ENCODE measurements at regions not wholly inside any gene's neighbourhood (a gene's known extent, or its start where the extent isn't known, plus 50 kb on each side); places are given as distances from the start of the nearest gene placed in this dataset.

DNA sequence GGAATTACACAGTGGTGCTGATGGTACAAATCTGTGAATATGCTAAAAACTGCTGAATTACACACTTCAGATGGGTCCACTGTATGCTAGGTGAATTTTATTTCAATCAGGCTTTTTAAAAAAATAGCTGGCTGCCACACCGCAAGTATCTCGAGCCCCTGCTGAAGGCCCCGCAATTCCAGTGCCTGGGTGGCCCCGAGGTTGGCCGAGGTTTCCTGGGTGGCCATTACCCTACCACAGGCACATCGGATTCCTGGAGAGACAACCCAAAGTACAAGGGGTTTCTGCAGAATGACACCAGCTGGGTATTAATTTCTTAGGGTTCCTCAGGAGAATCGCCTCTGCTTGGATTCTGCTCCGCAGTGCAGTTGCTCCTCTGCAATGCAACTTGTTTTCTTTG, 127.8 kb downstream of the C16orf95 start:
- Histone ChIP-seq H3K9ac (ENCODE audit: low read length) (no peak overlapping the region), H3K27ac (ENCODE audit: low read length) (no peak overlapping the region), H3K9me3 (replicated peaks; ENCODE audit: insufficient read depth, low read length) (no peaks in the 10 kb centered on the region), H3K4me2 (ENCODE audit: low read depth, low read length) (no peak overlapping the region), H4K20me1 (ENCODE audit: insufficient read depth, low read length) (no peaks in the 10 kb centered on the region), H3K4me3 (ENCODE audit: low read length) (no peak overlapping the region), H3K79me2 (ENCODE audit: low read length) (no peaks in the 10 kb centered on the region), H3K9me2 (replicated peaks; ENCODE audit: insufficient read depth, low read length) (no peaks in the 10 kb centered on the region), H3K27me3 (replicated peaks; ENCODE audit: insufficient read depth, low read length) (no peaks in the 10 kb centered on the region), H3K36me3 (replicated peaks; ENCODE audit: insufficient read depth, low read length) (no peaks in the 10 kb centered on the region), H3F3A (ENCODE audit: insufficient read depth, low read length) (no peaks in the 10 kb centered on the region), H3K4me1 (ENCODE audit: low read length) (no peaks in the 10 kb centered on the region), H2AFZ (ENCODE audit: low read length) (no peak overlapping the region)
- TF ChIP-seq EZH2phosphoT487 (IDR thresholded peaks at IDR 0.05; ENCODE audit: low read length) (no peak), EZH2 (optimal IDR thresholded peaks at IDR 0.05; ENCODE audit: low read depth, low read length) (no peak)
- TF ChIP-seq, protein P1, sequence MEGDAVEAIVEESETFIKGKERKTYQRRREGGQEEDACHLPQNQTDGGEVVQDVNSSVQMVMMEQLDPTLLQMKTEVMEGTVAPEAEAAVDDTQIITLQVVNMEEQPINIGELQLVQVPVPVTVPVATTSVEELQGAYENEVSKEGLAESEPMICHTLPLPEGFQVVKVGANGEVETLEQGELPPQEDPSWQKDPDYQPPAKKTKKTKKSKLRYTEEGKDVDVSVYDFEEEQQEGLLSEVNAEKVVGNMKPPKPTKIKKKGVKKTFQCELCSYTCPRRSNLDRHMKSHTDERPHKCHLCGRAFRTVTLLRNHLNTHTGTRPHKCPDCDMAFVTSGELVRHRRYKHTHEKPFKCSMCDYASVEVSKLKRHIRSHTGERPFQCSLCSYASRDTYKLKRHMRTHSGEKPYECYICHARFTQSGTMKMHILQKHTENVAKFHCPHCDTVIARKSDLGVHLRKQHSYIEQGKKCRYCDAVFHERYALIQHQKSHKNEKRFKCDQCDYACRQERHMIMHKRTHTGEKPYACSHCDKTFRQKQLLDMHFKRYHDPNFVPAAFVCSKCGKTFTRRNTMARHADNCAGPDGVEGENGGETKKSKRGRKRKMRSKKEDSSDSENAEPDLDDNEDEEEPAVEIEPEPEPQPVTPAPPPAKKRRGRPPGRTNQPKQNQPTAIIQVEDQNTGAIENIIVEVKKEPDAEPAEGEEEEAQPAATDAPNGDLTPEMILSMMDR (IDR thresholded peaks at IDR 0.05; ENCODE audit: low read length), result no peak
- no peak for DNase-seq

DNA sequence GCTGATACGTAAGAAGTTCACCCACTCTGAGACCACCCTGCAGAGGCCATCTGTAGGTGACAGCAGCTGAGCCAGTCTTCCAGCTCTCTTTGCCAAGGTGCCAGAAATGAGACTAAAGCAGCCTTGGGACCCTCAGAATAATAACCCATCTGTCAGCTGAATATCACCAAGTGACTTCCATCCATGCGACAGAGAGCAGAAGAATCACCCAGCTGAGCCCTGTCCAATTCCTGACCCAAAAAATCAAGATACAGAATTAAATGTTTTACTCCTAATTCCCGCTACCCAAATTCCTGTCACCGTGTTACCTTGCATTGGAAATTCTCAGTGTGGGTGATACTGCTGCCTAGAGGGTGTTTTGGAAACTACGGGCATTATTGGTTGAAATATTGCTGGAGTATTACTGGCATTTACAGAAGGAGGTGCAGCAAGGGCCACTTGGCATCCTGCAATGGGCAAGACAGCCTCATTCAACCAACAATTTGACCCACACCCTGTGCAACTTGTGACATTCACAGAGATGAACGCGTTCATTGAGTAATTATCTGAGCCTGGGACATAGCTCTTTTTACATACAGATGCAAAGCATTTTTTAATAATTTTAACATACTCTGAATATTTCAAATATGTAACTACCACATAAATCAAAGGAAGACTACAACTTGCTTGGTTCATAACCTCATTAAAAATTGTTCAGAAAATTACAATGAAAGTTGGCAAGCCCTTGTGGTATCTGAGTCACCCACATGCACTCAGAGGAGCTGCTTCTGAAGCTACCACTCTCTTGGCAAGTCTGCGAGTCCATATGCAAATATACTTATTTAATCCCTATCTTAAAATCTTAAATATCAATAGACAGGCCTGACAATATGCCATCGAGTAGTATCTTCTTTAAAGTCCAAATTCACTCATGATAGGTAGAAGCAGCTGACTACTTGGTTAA, 126.6 kb downstream of the C16orf95 start:
- Histone ChIP-seq H3F3A (ENCODE audit: insufficient read depth, low read length) (no peaks in the 10 kb centered on the region), H3K4me1 (ENCODE audit: low read length) (no peaks in the 10 kb centered on the region), H3K9me3 (replicated peaks; ENCODE audit: insufficient read depth, low read length) (no peaks in the 10 kb centered on the region), H3K36me3 (replicated peaks; ENCODE audit: insufficient read depth, low read length) (no peaks in the 10 kb centered on the region), H4K20me1 (ENCODE audit: insufficient read depth, low read length) (no peaks in the 10 kb centered on the region), H3K9me2 (replicated peaks; ENCODE audit: insufficient read depth, low read length) (no peaks in the 10 kb centered on the region), H3K27me3 (replicated peaks; ENCODE audit: insufficient read depth, low read length) (no peaks in the 10 kb centered on the region), H3K4me2 (ENCODE audit: low read depth, low read length) (no peak overlapping the region), H3K9ac (ENCODE audit: low read length) (no peak overlapping the region), H3K79me2 (ENCODE audit: low read length) (no peaks in the 10 kb centered on the region), H2AFZ (ENCODE audit: low read length) (no peak overlapping the region), H3K27ac (ENCODE audit: low read length) (no peak overlapping the region), H3K4me3 (ENCODE audit: low read length) (no peak overlapping the region)
- DNase-seq, result no peak
- TF ChIP-seq EZH2 (optimal IDR thresholded peaks at IDR 0.05; ENCODE audit: low read depth, low read length) (no peak), EZH2phosphoT487 (IDR thresholded peaks at IDR 0.05; ENCODE audit: low read length) (no peak)
- TF ChIP-seq, protein P1 (IDR thresholded peaks at IDR 0.05; ENCODE audit: low read length), result no peak

DNA sequence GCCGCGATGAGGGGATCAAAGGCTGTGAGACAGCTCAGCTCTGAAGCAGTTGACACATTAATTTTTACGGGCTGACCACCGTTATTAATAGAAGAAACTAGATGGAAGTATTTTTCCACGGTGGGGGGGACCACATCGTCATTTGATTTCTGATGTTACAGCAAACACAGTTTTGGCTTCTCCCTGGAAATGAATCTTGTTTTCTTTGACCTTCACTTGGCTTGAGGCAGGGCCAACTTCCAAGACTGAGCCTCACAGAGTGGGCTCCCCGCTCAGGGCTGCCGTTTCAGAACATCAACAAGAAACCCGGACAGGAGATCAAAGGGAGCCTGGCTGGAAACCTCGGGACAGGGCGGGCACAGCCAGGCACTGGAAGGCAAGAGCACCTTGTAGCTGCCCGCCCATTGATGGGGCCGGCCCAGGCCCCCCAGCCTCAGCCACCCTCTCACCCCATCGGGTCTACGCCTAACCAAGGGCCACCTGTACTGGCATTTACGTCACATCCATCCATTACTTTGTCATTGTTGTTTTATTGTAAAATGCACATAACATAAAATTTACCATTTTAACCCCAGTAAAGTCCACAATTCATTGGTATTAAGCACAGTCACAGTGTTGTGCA, 124.6 kb downstream of the C16orf95 start:
- no peak for TF ChIP-seq EZH2phosphoT487 (IDR thresholded peaks at IDR 0.05; ENCODE audit: low read length)
- no peak for TF ChIP-seq EZH2 (optimal IDR thresholded peaks at IDR 0.05; ENCODE audit: low read depth, low read length)
- TF ChIP-seq, protein P1 (IDR thresholded peaks at IDR 0.05; ENCODE audit: low read length), result no peak
- no peaks in the 10 kb centered on the region for H3K36me3 ChIP-seq (replicated peaks; ENCODE audit: insufficient read depth, low read length)
- no peak overlapping the region for H3K4me2 ChIP-seq (ENCODE audit: low read depth, low read length)
- H3K27ac ChIP-seq (ENCODE audit: low read length), result no peak overlapping the region
- no peaks in the 10 kb centered on the region for H3K79me2 ChIP-seq (ENCODE audit: low read length)
- no peak overlapping the region for H3K4me3 ChIP-seq (ENCODE audit: low read length)
- no peaks in the 10 kb centered on the region for H3F3A ChIP-seq (ENCODE audit: insufficient read depth, low read length)
- no peaks in the 10 kb centered on the region for H4K20me1 ChIP-seq (ENCODE audit: insufficient read depth, low read length)
- H2AFZ ChIP-seq (ENCODE audit: low read length), result no peak overlapping the region
- H3K9ac ChIP-seq (ENCODE audit: low read length), result no peak overlapping the region
- H3K9me3 ChIP-seq (replicated peaks; ENCODE audit: insufficient read depth, low read length), result no peaks in the 10 kb centered on the region
- H3K9me2 ChIP-seq (replicated peaks; ENCODE audit: insufficient read depth, low read length), result no peaks in the 10 kb centered on the region
- H3K27me3 ChIP-seq (replicated peaks; ENCODE audit: insufficient read depth, low read length), result no peaks in the 10 kb centered on the region
- H3K4me1 ChIP-seq (ENCODE audit: low read length), result no peaks in the 10 kb centered on the region
- DNase-seq, result no peak
